Natural killer cell (primary cell): ENCODE measurements at regions not wholly inside any gene's neighbourhood (a gene's known extent, or its start where the extent isn't known, plus 50 kb on each side); places are given as distances from the start of the nearest gene placed in this dataset.

Source experiments
- ATAC-seq, 3 donors: fragments of 150-1000 bp in 2 of 3; fragments of 200-7000 bp in 1 of 3; cut with Tn5 transposase; 1 replicate in 1 of 3; 2 replicates in 2 of 3; pipeline ENCODE4 v1.10.0; 2021; ENCODE audit warnings: mild to moderate bottlenecking in 2 of 3, moderate library complexity in 2 of 3
- DNase-seq, 2 donors: peaks; one replicate each; pipeline versions ENCODE4 v3.0.0 to v3.0.0-alpha.2; 2013 to 2021; ENCODE audit warnings: mixed read lengths in 1 of 2
- H3K27ac ChIP-seq: one replicate; pipeline ENCODE4 v1.5.1; 2013; ENCODE audit warnings: mild to moderate bottlenecking, low read length
- H3K27me3 ChIP-seq: one replicate; pipeline ENCODE4 v1.6.1; 2013; ENCODE audit warnings: low read length; ENCODE audit not compliant: control insufficient read depth, insufficient read depth
- H3K36me3 ChIP-seq: one replicate; pipeline ENCODE4 v1.6.1; 2013; ENCODE audit warnings: low read length; ENCODE audit not compliant: control insufficient read depth, insufficient read depth
- H3K4me1 ChIP-seq: one replicate; pipeline ENCODE4 v1.6.1; 2013; ENCODE audit warnings: low read length; ENCODE audit not compliant: control insufficient read depth, insufficient read depth
- H3K4me3 ChIP-seq: one replicate; pipeline ENCODE4 v1.5.1; 2013; ENCODE audit warnings: low read length
- H3K9me3 ChIP-seq: one replicate; pipeline ENCODE4 v1.6.1; 2013; ENCODE audit warnings: low read length; ENCODE audit not compliant: control insufficient read depth, insufficient read depth
- H3K27ac Mint-ChIP-seq, 2 donors: one replicate each; pipeline ENCODE4 v1.8.0; 2022; ENCODE audit warnings: mild to moderate bottlenecking in 2 of 2, mixed read lengths in 2 of 2, moderate library complexity in 1 of 2
- H3K27me3 Mint-ChIP-seq, 2 donors: one replicate each; pipeline ENCODE4 v1.8.0; 2022; ENCODE audit warnings: low read depth in 2 of 2, mixed read lengths in 2 of 2
- H3K36me3 Mint-ChIP-seq: one replicate; pipeline ENCODE4 v1.8.0; 2022; ENCODE audit warnings: mixed read lengths
- H3K4me1 Mint-ChIP-seq, 2 donors: one replicate each; pipeline ENCODE4 v1.8.0; 2022; ENCODE audit warnings: mixed read lengths in 2 of 2
- H3K4me3 Mint-ChIP-seq: one replicate; pipeline ENCODE4 v1.8.0; 2022; ENCODE audit warnings: mild to moderate bottlenecking, moderate library complexity, mixed read lengths
- H3K9me3 Mint-ChIP-seq, 2 donors: one replicate each; pipeline ENCODE4 v1.8.0; 2022; ENCODE audit warnings: mixed read lengths in 2 of 2
- CTCF ChIP-seq: fragments of 200-600 bp; IDR thresholded peaks from one replicate; pipeline ENCODE4 v1.8.0; 2022; ENCODE audit warnings: antibody characterized with exemption
- WGBS: methylation state at CpG from one replicate; pipeline ENCODE4 v1.1.7; 2013; ENCODE audit warnings: missing lambda C conversion rate; ENCODE audit not compliant: insufficient coverage; 5-methylcytosine and 5-hydroxymethylcytosine counted together
- intact Hi-C: fragments of 100-400 bp; cut with micrococcal nuclease; formaldehyde crosslinking; loops from one replicate; pipeline ENCODE4 v1.14.2; 2022

GRCh38 chr5:38710627-38711026 lies 135.2 kb upstream of the OSMR start:
- ATAC-seq = no peak
- H3K4me1 Mint-ChIP-seq = no peaks in the 10 kb centered on the region
- no peak for DNase-seq
- intact Hi-C loops = no loop called here
- no peaks in the 10 kb centered on the region for H3K9me3 ChIP-seq
- no peaks in the 10 kb centered on the region for H3K4me1 ChIP-seq
- 84% methylated on average over 2 of the region's 2 CpGs for WGBS
- TF ChIP-seq CTCF = no peak
- H3K27me3 ChIP-seq = no peaks in the 10 kb centered on the region
- H3K27ac Mint-ChIP-seq = no peak overlapping the region
- H3K4me3 Mint-ChIP-seq = no peak overlapping the region
- no peaks in the 10 kb centered on the region for H3K27me3 Mint-ChIP-seq
- H3K36me3 Mint-ChIP-seq = no peaks in the 10 kb centered on the region
- no peaks in the 10 kb centered on the region for H3K9me3 Mint-ChIP-seq
- H3K36me3 ChIP-seq = no peaks in the 10 kb centered on the region
- no peak overlapping the region for H3K27ac ChIP-seq
- H3K4me3 ChIP-seq = no peak overlapping the region

GRCh38 chr5:38712391-38712790 lies 133.4 kb upstream of the OSMR start:
- intact Hi-C loops = no loop called here
- Mint-ChIP-seq H3K9me3 (no peaks in the 10 kb centered on the region), H3K4me1 (no peaks in the 10 kb centered on the region)

DNA sequence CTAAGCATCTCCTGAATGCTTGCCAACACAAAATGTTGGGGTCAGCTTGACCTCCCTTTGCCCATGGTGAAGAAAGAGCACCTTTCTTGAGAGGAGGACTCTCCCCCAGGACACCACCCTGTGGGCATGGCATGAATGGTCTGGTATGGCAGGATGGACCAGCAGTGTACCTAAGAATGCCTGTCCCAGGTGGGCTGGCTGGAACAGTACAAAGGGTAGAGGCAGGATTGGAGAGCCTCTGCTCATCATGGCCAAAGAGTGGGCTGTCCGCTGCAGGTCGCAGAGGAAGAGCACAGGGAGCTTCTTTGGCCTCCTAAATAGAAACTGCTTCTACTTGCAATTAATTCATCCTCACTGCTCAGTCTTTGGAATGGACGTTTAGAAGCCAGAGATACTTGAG lies 131.6 kb upstream of the OSMR start:
- TF ChIP-seq CTCF = no peak
- no peak overlapping the region for H3K4me3 ChIP-seq
- Mint-ChIP-seq H3K36me3 (no peaks in the 10 kb centered on the region), H3K4me3 (no peak overlapping the region), H3K9me3 (no peaks in the 10 kb centered on the region), H3K27ac (no peak overlapping the region), H3K4me1 (no peaks in the 10 kb centered on the region), H3K27me3 (peaks cover 0 to 6% of the 10 kb centered on the region in 2 donors)
- no peak overlapping the region for H3K27ac ChIP-seq
- no peaks in the 10 kb centered on the region for H3K27me3 ChIP-seq
- no peaks in the 10 kb centered on the region for H3K9me3 ChIP-seq
- intact Hi-C loops = no loop called here
- H3K4me1 ChIP-seq = no peaks in the 10 kb centered on the region
- ATAC-seq (no peak), DNase-seq (no peak)
- no peaks in the 10 kb centered on the region for H3K36me3 ChIP-seq
- WGBS = 87% methylated on average over 3 of the region's 3 CpGs

More at GRCh38 chr5:38712391-38712790, 133.4 kb upstream of the OSMR start:
- 71% methylated on average over 3 of the region's 3 CpGs for WGBS
- no peak overlapping the region for H3K27ac ChIP-seq
- Mint-ChIP-seq H3K27me3 (peaks cover 0 to 6% of the 10 kb centered on the region in 2 donors), H3K27ac (no peak overlapping the region), H3K4me3 (no peak overlapping the region), H3K36me3 (no peaks in the 10 kb centered on the region)
- H3K4me3 ChIP-seq = no peak overlapping the region
- no peaks in the 10 kb centered on the region for H3K27me3 ChIP-seq
- H3K9me3 ChIP-seq = no peaks in the 10 kb centered on the region
- no peak for TF ChIP-seq CTCF
- no peak for ATAC-seq
- no peak for DNase-seq
- no peaks in the 10 kb centered on the region for H3K36me3 ChIP-seq
- no peaks in the 10 kb centered on the region for H3K4me1 ChIP-seq

DNA sequence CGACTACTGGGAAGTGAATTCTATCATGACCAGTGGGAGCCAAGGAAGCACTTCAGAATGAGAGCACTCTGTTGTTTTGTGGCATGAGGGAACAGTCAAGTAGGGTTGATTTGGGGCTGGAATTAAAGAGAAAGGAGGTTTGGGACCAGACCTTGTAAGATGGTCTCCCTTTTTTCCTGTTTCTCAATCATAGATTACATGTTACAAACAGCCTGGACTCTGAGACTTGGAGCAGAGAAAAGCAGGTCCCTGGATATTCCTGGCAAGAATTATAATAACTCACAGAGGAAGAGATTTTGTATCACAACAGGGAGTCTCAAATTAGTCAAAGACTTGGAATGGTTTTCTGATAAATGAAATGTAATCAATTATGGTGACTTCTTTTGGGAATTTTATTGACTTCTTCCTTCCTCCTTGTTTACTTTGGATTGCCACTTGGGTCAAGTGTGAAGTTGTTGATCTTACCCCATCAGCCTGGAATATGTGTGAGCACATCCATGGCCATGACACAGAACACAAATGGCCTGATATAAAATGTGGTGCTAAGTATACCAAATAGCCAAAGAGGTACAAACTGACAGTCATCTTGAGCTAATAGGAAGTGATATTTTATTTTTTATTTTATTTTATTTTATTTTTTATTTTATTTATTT lies 131.0 kb upstream of the OSMR start:
- H3K4me1 ChIP-seq = no peaks in the 10 kb centered on the region

More for the DNA sequence above, 131.0 kb upstream of the OSMR start:
- TF ChIP-seq CTCF = no peak
- no peaks in the 10 kb centered on the region for H3K36me3 Mint-ChIP-seq
- DNase-seq (no peak), ATAC-seq (no peak)
- no peaks in the 10 kb centered on the region for H3K27me3 ChIP-seq
- no peaks in the 10 kb centered on the region for H3K36me3 ChIP-seq
- intact Hi-C loops = no loop called here
- peaks cover 2 to 6% of the 10 kb centered on the region in 2 donors for H3K27me3 Mint-ChIP-seq
- H3K27ac Mint-ChIP-seq = no peak overlapping the region
- no peak overlapping the region for H3K27ac ChIP-seq
- no peaks in the 10 kb centered on the region for H3K9me3 ChIP-seq
- WGBS = 27% methylated on average over 1 of the region's 1 CpG
- no peaks in the 10 kb centered on the region for H3K4me1 Mint-ChIP-seq
- no peak overlapping the region for H3K4me3 Mint-ChIP-seq
- no peaks in the 10 kb centered on the region for H3K9me3 Mint-ChIP-seq
- H3K4me3 ChIP-seq = no peak overlapping the region
